Gastroesophageal sphincter (tissue), 4 donors: ENCODE measurements at regions not wholly inside any gene's neighbourhood (a gene's known extent, or its start where the extent isn't known, plus 50 kb on each side); places are given as distances from the start of the nearest gene placed in this dataset.

Source experiments
- ATAC-seq: fragments of 150-250 bp; one replicate; pipeline ENCODE4 v1.9.1; 2016; ENCODE audit warnings: mild to moderate bottlenecking, moderate library complexity
- H3K27ac ChIP-seq, 4 donors: fragments of 200-600 bp; sonication (generic) in 3 of 4; 1 replicate in 3 of 4; 2 replicates in 1 of 4; pipeline ENCODE4 v1.5.1; 2016 to 2019
- H3K27me3 ChIP-seq: fragments of 200-600 bp; sonication (generic); one replicate; pipeline ENCODE4 v1.5.1; 2019
- H3K36me3 ChIP-seq, 2 donors: fragments of 200-600 bp; sonication (generic); one replicate each; pipeline ENCODE4 v1.5.1; 2019; ENCODE audit warnings: control low read depth in 1 of 2
- H3K4me1 ChIP-seq, 3 donors: fragments of 200-600 bp; sonication (generic); 1 replicate in 2 of 3; 2 replicates in 1 of 3; pipeline ENCODE4 v1.5.1; 2016 to 2019; ENCODE audit warnings: control low read depth in 2 of 3
- H3K4me3 ChIP-seq, 2 donors: fragments of 200-600 bp; sonication (generic); one replicate each; pipeline ENCODE4 v1.5.1; 2019; ENCODE audit warnings: mild to moderate bottlenecking in 1 of 2, moderate library complexity in 1 of 2
- H3K9me3 ChIP-seq, 3 donors: fragments of 200-600 bp; sonication (generic); one replicate each; pipeline ENCODE4 v1.5.1; 2017 to 2019; ENCODE audit warnings: control low read depth in 2 of 3
- EP300 ChIP-seq: sonication (generic); formaldehyde crosslinking; IDR thresholded peaks from one replicate; pipeline ENCODE4 v1.6.1; 2017; ENCODE audit warnings: antibody characterized with exemption, mild to moderate bottlenecking
- POLR2A ChIP-seq, 2 donors: fragments of 450-650 bp; IDR thresholded peaks; one replicate each; pipeline ENCODE4 v1.6.1; 2017; ENCODE audit warnings: antibody characterized with exemption in 2 of 2, mild to moderate bottlenecking in 2 of 2, moderate library complexity in 1 of 2
- POLR2AphosphoS5 ChIP-seq: sonication (generic); formaldehyde crosslinking; IDR thresholded peaks from one replicate; pipeline ENCODE4 v1.6.1; 2017; ENCODE audit warnings: antibody characterized with exemption
- WGBS, 2 donors: methylation state at CpG; one replicate each; pipeline ENCODE4 v1.1.5; 2018; ENCODE audit warnings: low coverage in 1 of 2; 5-methylcytosine and 5-hydroxymethylcytosine counted together
- TF ChIP-seq, protein P1 (sequence below), 4 experiments: fragments of 200-600 bp in 2 of 4; fragments of 450-650 bp in 2 of 4; sonication (generic) in 1 of 4; IDR thresholded peaks; one replicate each; pipeline ENCODE4 v1.5.1; 2017 to 2019; ENCODE audit warnings: antibody characterized with exemption in 4 of 4, mild to moderate bottlenecking in 2 of 4, moderate library complexity in 2 of 4

DNA sequence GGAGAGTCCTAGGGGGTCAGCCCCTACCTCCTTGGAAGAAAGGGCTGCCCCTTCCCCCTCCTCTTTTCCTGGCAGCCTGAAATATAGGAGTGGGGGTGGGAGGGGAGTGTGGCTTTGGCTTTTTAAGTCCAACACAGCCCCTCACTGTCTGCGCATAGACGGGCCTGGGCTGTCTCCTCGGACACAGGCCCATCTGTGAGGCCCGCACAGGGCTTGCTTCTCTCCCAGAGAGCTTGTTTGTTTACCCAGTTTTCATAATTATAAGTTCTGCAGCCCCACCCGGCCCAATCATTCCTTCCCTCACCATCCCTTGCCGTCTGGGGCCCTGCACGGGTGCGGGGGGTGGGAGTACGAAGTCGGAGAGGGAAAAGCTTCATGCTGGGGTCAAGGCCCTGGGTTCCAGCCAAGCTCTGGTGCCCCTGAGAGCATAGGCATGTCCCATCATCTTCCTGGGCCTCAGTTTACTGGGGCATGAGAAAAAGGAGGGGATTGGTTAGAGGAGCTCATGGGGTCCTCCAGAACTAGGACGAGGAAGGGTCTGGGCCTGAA, 54.0 kb upstream of the STXBP1 start:
- Histone ChIP-seq H3K36me3 (peaks cover 0 to 40% of the 10 kb centered on the region in 2 donors), H3K27me3 (no peaks in the 10 kb centered on the region), H3K9me3 (no peaks in the 10 kb centered on the region), H3K4me1 (peaks cover 0 to 94% (median 65%) of the 10 kb centered on the region in 3 donors), H3K4me3 (no peak overlapping the region), H3K27ac (peak overlapping the region in 3 of 4 donors; percentile 75 to 81 (median 78))
- 38% methylated on average over 6 of the region's 11 CpGs; no CpG with 5 or more reads in 1 of the 2 donors for WGBS, 2 donors
- TF ChIP-seq POLR2AphosphoS5 = no peak
- TF ChIP-seq POLR2A (IDR thresholded peaks at IDR 0.05) = no peak
- TF ChIP-seq EP300 = no peak
- TF ChIP-seq, protein P1, sequence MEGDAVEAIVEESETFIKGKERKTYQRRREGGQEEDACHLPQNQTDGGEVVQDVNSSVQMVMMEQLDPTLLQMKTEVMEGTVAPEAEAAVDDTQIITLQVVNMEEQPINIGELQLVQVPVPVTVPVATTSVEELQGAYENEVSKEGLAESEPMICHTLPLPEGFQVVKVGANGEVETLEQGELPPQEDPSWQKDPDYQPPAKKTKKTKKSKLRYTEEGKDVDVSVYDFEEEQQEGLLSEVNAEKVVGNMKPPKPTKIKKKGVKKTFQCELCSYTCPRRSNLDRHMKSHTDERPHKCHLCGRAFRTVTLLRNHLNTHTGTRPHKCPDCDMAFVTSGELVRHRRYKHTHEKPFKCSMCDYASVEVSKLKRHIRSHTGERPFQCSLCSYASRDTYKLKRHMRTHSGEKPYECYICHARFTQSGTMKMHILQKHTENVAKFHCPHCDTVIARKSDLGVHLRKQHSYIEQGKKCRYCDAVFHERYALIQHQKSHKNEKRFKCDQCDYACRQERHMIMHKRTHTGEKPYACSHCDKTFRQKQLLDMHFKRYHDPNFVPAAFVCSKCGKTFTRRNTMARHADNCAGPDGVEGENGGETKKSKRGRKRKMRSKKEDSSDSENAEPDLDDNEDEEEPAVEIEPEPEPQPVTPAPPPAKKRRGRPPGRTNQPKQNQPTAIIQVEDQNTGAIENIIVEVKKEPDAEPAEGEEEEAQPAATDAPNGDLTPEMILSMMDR (IDR thresholded peaks at IDR 0.05) = no peak
- ATAC-seq = no peak

DNA sequence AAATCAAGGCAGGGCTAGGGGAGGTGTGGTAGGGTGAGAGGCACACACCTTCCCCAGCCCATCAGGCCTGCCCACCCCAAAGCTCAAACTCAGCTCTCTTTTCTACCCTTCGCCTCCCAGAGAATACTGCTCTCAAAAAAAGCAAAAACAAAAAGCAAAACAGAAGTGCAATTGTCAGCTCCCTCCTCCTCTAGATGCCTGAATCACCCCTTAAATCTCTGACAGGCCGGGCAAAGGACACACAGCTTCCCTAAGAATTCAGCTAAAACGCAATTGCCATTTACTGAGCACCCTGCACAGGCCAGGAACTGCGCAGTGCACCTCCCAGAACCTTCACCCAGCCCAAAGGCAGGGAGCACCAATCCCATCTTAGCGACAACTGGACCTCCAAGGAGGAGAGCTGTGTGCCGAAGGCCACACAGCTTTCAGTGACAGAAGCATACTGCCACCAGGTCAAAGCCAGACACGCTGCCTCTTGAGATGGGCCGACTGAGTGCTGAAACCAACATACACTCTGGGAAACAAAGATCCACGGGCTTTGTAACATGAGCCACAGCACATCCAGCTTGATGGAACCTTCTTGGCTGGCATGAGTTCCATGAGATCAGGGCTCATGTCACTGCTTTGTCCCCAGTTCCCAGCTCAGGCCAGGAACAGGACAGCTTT, 53.4 kb upstream of the STXBP1 start:
- Histone ChIP-seq H3K36me3 (peaks cover 0 to 40% of the 10 kb centered on the region in 2 donors), H3K4me3 (no peak overlapping the region), H3K27ac (peak overlapping the region in 3 of 4 donors; percentile 75 to 81 (median 78)), H3K4me1 (peaks cover 0 to 98% (median 70%) of the 10 kb centered on the region in 3 donors), H3K27me3 (no peaks in the 10 kb centered on the region), H3K9me3 (no peaks in the 10 kb centered on the region)
- WGBS, 2 donors = 71 to 100% methylated on average over 2 to 3 of the region's 9 CpGs
- ATAC-seq = no peak
- TF ChIP-seq POLR2AphosphoS5 (no peak), POLR2A (IDR thresholded peaks at IDR 0.05) (no peak), EP300 (no peak)
- TF ChIP-seq, protein P1 (IDR thresholded peaks at IDR 0.05) = no peak

DNA sequence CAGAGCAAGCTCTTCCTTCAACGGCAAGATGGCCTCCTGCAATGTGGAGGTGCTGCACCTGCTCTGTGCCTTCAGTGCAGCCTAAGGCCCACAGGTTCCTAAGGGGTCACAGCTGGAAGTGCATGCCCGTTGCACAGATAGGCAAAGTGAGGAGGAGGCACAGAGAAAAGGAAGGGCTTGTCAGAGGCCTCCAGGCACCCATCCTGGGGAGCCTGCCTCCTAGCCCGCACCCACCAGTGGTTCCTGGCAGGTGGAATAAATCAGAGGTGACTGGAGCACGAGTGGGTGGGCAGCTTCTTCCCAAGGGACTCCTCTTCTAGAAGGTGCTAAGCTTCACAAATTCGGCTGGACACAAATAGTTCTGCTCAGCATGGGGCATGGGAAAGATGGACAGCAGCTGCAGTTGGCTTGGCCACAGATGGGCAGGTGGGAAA, 52.8 kb upstream of the STXBP1 start:
- H3K4me1 ChIP-seq = peaks cover 0 to 98% (median 70%) of the 10 kb centered on the region in 3 donors
- no peaks in the 10 kb centered on the region for H3K9me3 ChIP-seq
- H3K27ac ChIP-seq = peak overlapping the region in 3 of 4 donors; percentile 75 to 81 (median 78)
- TF ChIP-seq POLR2A (IDR thresholded peaks at IDR 0.05) (no peak), POLR2AphosphoS5 (no peak), EP300 (no peak)
- TF ChIP-seq, protein P1 (IDR thresholded peaks at IDR 0.05) = no peak
- H3K36me3 ChIP-seq = peaks cover 0 to 40% of the 10 kb centered on the region in 2 donors
- no peak overlapping the region for H3K4me3 ChIP-seq
- no peaks in the 10 kb centered on the region for H3K27me3 ChIP-seq
- WGBS, 2 donors = 65% methylated on average over 2 of the region's 5 CpGs; no CpG with 5 or more reads in 1 of the 2 donors
- ATAC-seq = no peak

DNA sequence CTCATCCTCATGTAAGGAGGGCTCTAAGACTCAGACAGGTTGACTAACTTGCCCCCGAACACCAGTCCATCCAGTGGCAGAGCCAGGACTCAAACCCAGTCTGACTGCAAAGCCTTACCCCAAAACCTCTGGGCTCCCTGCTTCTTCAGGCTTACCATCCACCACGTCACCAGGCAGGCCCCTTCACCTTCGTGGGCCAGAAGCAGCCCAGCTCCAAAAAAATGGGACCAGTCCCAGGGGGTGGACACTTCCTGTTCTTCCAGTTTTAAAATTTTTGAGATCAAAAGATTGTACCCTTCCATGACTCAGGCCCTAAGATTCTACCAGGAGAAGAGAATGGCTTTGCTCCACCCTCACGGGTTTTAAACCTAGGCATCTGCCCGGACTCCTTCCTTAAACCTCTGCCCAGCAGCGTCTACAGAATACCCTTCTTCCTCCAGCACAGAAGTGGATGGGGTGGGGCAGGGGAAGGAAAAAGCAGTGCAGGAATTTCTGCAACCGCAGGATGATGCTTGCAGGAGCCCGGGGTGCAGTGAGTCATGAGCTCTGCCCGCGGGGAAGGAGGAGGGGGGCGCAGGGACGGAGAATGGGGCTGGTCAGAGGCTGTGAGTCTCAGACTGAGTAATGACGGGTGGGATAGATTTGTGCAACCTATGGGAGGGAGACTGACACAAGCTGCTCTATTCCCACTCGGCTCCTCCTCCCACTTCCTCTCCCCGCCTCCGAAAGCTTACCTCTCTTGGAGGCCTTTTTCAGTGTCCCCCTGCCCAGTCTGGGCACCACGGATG, 50.4 kb upstream of the STXBP1 start:
- Histone ChIP-seq H3K27me3 (no peaks in the 10 kb centered on the region), H3K4me3 (peak overlapping the region in 1 of 2 donors; percentile 7), H3K4me1 (peaks cover 0 to 86% (median 63%) of the 10 kb centered on the region in 3 donors), H3K9me3 (no peaks in the 10 kb centered on the region), H3K27ac (peak overlapping the region in 3 of 4 donors; percentile 77 to 88 (median 78)), H3K36me3 (peaks cover 0 to 47% of the 10 kb centered on the region in 2 donors)
- peak; percentile 93 for ATAC-seq
- WGBS, 2 donors = 21 to 57% methylated on average over 3 to 16 of the region's 17 CpGs
- no peak for TF ChIP-seq POLR2A (IDR thresholded peaks at IDR 0.05)
- peak; percentile 66 for TF ChIP-seq POLR2AphosphoS5
